NK-92 treated with Interleukin-12 subunit alpha and Interleukin-12 subunit beta, amount 100 ng/mL, for 24 hours (cell line): ENCODE measurements at regions not wholly inside any gene's neighbourhood (a gene's known extent, or its start where the extent isn't known, plus 50 kb on each side); places are given as distances from the start of the nearest gene placed in this dataset.

Source experiments
- DNase-seq: peaks from one replicate; lab custom pipeline; 2025; lab: John Stamatoyannopoulos, UW

DNA sequence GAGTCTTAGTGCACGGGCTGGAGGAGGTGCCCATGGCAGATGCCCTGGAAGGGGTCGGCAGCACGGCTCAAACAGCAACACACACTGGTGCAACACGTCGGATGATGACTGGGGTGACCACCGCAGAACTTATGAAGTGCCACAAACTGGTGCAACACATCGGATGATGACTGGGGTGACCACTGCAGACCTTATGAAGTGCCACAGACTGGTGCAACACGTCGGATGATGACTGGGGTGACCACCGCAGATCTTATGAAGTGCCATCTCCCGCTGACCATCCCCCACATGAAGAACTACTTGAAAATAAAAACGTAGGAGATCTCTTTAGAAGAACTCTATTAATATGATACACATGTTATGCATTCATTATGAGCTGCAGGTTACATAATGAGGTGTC, 218.3 kb downstream of the TBXT start:
- DNase-seq = no peak

DNA sequence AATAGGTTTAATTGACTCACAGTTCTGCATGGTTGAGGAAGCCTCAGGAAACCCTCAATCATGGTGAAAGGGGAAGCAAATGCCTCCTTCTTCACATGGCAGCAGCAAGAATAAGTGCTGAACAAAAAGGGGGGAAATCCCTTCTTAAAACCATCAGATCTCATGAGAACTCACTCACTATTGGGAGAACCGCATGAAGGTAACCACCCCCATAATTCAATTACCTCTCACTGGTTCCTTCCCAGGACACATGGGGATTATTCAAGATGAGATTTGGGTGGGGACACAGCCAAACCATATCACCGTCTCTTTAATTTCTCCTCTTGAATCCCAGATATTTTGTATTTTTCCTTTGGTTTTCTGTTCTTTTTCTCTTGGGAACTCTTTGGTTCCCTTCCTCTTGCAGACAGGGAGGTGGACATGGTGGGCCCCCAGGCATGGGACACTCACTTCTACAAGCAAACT, 223.6 kb downstream of the TBXT start:
- no peak for DNase-seq

DNA sequence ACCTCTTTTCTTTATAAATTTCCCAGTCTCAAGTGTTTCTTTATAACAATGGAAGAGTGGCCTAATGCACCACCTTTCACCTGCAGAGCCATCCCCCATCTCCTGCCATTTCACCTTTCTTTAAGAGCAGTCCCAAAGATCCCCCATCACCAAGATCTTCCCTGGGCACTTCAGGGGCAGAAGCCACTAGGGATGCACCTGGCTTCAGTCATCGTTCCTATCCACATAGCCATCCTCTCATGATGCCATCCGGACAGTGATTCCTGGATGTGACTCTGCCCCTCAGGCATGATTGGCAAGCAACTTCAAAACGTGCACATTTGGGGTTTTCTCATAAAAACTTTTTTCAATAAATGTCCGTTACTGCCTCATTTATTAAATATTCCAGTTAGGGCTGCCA, 225.9 kb downstream of the TBXT start:
- DNase-seq = no peak

DNA sequence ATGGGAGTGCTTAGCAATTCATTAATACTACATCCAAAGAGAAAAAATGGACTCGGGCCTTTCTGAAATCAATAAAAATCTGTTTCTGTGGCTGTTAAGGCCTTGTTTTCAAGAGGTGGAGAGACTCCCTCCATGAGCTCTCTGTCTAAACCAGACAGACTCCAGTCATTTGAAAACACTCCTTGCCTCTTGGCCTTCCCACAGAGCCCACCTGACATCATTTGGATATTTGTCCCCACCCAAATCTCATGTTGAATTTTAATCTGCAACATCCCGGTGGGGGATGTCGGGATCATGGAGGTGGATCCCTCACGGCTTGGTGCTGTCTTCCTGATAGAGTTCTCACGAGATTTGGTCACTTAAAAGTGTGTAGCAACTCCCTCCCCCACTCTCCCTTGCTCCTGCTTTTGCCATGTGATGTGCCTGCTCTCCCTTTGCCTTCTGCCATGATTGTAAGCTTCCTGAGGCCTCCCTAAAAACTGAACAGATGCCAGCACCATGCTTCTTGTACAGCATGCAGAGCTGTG, 226.3 kb downstream of the TBXT start:
- no peak for DNase-seq

DNA sequence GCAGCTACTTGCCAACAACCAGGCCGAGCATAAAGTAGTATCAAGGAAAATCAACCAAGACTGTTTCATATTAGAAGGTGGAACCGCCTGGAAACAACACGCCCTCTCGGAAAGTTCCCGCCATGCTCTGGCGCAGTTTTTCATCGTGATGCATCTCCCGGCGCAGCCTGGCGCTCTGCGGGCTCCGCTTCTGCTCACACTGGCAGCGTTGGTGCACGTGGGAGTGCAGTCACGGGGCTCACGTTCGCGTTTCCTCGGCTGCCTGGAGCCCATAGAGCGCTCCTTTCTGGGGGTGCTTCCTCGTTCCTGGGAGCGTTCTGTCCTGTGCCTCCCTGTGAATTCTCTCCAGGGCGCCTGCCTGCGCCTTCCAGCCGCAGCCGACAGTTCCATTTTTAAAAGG, 227.3 kb downstream of the TBXT start:
- no peak for DNase-seq

DNA sequence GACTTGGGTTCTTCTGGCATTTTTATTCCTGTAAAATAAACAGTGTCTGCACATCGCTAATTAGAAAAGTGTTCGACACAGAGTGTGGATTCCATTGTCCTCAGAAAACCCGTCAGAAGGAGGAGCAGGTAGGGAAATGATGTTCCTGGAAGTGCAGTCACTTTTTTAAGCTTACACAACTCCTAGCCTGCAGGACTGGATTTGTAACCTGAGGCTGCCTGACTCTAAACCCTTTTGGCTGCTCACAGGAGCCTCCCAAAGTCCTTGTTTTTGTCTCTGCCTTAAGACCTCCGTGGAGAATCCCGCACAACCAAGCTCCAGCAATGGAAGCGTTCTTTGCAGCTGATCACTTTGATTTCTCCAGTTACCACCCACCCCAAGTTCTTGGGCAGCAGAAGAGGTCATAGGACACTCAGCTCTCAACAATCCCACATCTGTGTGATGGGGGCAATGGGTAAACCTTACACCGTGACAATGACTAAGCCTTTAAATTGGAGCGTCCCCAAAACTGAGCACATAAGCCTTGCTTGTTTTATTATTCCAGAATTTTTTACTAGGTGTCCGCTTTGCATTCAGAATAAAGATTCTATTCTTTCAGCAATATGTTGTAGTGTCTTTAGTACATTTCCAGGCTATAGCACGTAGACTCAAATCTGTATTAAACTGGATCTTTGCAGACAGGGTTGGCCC, 227.9 kb downstream of the TBXT start:
- no peak for DNase-seq

DNA sequence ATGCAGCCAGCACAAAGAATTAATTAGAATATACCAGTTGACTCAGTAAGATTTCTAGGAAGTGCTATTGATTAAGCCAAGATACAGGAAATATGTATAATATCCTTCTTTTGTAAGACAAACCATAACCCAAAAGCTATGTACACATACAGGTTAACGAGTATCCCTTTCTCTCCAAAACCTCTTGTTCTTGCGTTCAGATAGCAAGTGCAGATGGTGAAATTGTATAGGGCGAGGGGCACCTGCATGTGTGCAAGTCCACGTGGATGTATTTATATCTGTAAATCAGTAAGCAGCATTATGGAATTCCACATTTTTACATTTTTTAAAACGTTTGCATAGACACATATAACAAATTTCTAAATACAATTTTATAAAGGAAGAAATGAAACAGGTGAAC, 228.6 kb downstream of the TBXT start:
- no peak for DNase-seq

DNA sequence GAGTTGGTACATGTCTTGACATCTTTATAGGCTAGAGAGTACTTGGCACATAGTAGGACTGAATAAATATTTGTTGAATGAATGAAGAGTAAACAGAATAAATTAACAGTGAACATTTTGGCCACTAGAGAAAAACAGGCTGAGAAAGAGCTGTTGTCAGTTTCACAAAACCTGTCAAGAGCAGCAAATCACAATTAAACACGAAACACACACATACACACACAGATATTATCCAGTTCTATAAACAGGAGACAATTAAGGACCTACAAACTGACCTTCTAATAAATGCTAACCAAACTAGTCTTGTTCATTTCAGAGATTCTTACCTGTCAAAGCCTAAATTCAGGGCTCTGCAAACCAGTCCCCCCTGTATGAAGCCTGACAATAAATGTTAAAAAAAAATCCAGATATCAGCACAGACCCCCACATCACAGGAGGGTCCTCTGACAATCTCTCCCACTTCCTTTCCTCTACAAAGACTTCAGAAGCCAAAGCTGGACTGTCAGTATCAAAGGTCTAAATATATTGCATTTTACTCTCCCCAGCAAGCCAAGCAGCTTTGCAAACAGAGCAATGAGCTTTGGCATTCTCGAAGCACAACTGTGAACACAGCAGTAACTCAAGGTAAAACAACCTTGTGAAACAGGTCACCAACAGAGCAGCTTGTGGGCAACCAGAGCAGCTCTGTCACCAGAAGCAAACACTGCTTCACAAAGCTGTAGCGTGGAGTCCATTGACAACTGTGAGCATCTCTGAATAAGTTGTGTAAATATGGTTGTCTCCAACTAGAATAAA, 229.9 kb downstream of the TBXT start:
- no peak for DNase-seq

DNA sequence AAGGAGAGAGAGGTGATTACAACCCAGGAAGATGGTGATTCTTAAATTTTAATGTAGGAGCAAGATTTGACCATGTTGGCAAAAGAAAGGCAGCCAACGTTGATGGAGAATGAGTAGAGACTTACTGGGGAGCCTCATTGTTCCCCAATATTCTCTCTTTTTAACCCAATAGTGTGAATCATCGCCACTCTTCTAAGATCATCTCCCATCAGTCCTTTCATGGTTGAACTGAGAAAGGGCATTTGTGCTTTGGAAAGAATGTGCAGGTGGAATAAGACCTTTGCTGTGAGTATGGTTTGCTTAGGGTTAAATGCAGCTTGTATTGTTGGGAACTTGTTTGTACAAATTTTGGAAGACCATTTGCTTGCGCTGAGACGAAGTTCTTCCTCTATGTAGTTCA, 231.0 kb downstream of the TBXT start:
- no peak for DNase-seq

DNA sequence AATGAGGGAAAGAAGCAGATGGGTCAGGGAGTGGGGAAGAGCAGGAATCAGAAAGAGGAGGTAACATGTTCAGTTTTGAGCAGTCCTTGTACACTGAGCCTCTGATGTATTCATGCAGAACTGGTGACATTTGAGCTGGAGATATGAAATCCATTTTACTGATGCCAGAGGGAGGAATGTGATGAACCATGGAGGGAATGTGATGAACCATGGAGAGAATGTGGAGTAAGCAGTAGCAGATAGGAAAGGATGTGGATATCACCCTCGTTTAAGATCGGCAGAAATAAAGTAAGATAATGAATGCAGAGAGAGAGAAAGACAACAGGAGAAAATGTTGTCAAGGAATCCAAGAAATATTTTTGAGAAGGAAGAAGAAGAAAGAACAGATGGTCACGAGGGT, 231.6 kb downstream of the TBXT start:
- DNase-seq = no peak

DNA sequence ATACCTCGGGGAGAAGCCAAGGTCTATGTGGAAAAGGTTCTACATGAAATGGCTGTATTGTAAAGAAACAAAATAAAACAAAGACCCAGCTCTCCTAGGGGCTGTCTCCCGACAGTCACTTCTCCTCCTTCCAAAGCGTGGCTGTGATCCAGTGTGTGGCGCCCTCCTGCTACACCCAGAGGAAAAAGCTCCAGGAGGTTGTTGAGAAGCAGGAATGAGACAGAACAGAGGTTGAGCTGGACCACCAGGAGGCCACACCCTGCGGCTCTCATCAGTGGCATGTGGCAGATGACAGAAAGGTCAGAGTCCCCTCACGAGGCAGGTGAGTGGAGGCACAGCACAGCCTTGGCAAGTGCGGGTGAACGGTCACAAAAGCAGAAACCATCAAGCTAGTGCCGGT, 236.0 kb downstream of the TBXT start:
- DNase-seq = no peak

DNA sequence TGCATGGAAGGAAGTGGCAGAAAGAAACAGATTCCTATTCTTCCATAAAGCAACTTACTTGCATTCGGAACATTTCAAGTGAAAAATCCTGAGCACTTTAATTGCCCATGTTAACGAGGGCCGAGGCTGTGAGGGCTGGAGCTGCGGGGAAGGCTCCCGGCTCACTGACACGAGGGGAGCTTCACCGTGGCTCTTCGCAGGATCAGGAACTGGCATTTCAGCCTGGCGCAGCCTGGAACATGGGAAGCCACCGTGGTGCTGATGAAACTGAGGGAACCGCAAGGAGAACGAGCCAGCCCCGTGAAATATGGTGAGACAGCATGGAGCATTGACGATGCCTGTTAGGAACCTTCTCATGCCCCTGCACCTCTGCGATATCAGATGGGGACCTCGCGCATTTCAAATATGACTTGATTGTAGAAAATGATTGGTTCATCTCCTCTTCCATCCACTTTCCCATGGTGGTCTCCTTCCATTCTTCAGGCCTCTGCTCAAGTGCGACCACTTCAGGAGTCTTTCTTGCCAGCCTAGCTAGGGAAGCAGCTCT, 236.9 kb downstream of the TBXT start:
- DNase-seq = no peak

DNA sequence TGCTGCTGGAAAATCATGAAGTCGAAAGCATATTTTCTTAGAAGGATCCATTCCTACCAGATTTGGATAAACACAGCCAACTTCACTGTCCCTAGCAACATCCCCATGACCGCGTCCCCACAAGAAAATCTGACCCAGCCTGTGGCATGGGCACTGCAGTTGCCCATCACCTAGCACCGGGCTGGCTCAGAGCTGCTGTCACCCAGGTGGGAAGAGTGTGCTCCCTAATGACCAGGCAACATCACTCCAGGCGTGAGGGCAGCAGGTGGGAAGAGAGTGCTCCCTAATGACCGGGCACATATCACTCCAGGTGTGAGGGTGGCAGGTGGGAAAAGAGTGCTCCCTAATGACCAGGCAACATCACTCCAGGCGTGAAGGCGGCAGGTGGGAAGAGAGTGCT, 238.0 kb downstream of the TBXT start:
- DNase-seq = no peak

DNA sequence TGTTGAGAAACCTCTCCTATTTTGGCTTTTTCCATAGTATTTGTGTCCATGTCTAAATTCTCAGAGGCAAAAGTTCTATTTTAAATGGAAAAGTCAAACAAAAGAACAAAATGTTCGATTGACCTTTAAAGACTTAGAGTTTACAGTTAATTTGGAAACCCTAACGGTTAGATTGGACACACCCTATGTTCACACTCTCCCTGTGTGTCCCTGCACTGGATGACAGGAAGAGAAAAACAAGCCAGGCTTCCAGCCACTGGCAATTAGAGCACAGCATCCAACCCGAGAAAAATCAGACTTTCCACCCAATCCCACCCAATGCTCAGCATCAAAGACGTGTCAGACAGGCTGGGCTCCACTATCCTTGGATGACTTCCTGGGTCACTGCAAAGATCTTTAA, 241.3 kb downstream of the TBXT start:
- DNase-seq = no peak

DNA sequence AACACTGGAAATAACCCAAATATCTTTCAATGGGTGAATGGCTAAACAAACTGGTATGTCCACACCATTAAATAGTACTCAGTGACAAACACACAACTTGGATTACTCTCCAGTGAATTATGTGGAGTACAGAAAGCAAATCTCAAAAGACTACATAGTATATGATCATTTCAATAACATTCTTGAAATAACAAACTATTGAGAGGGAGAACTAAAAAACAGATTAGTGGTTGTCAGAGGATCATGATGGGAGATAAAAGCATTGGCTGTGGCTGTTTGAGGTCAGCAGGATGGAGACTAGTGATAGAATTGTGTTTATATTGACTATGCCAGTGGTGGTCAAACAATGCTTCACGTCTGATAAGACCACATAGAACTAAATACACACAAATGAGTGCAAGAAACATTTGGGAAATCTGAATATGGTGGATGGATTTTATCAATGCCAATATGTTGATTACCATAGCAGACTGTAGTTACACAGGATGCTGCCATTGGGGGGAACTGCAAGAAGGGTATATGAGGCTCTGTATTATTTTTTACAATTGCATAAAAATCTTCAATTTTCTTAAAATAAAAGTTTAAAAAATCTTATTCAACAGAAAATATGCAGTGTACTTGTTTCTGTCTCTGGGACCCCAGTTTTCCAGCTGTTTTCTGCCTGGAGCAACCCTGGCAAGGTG, 242.0 kb downstream of the TBXT start:
- no peak for DNase-seq

DNA sequence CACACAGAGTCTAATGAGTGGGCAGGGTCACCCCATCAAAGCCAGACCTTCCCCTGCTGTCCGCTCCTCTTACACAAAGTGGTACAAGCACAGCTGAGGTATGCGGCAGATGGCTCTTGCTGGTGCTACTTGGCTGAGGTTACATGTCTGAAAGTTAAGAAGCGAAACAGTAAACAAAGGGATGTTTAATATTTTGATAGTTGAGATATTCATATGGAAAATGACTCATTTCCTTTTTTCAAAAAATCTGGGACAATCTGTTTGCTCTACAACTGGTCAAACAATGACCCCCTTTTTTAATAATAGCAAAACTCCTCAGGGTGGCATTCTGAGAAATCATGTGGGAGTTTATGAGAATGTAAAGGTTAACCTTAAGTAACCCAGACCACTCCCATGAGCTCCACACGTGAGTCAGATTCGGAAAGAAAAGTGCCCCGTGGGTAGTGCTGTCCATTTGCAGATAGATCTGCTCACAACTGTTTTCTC, 245.3 kb downstream of the TBXT start:
- no peak for DNase-seq

DNA sequence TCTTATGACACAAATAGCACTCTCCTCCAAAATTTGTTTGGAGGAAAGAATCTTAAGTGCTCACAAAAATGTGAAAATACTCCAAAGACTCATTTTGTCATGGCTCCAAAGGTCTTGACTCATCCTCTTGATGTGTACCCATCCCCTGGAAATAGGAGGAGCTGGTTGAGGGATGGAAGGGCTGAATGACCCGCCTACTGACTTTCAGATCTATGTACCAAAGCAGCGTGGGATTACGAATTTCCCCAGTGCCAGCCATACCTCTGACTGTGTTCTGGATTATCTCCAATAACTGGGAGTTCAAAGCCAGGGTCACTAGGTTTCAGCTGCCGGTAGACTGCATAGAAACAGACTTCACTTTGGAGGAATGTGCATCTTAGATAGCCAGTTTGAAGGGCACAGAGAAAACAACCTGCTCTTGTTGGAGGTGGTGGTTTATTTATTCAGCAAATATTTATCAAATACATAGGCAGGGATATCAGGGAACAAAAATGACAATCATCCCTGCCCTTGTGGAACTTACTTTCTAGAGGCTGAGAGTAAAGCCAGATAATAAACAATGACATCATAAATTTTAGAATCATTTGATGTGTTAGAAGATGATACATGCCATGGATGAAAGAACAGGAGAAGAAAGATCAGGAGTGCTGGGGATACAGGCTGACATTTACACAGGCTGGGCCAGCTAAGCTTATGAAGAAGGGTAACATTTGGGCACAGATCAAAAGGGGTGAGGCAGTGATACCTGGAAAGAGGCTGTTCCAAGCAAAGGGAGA, 246.6 kb downstream of the TBXT start:
- no peak for DNase-seq

DNA sequence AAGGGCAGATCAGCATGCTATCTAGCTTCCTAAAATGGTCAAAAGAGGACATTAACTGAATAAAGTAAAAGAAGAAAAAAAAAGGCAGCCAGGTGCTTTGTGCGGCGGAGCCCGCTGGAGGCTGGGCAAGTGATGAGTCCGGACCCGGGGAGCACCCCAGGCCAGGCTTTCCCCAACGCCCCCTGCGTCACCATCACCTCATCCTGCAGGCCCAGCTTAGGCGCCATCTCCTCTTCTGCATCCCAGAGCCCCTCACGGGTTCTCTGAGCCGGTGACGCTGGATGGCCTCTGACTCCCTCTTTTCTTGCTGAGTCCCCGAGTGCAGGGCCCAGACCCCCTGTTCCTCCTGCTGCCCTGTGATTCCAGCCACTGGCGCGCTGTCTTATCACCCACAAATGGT, 250.1 kb downstream of the TBXT start:
- DNase-seq = no peak

DNA sequence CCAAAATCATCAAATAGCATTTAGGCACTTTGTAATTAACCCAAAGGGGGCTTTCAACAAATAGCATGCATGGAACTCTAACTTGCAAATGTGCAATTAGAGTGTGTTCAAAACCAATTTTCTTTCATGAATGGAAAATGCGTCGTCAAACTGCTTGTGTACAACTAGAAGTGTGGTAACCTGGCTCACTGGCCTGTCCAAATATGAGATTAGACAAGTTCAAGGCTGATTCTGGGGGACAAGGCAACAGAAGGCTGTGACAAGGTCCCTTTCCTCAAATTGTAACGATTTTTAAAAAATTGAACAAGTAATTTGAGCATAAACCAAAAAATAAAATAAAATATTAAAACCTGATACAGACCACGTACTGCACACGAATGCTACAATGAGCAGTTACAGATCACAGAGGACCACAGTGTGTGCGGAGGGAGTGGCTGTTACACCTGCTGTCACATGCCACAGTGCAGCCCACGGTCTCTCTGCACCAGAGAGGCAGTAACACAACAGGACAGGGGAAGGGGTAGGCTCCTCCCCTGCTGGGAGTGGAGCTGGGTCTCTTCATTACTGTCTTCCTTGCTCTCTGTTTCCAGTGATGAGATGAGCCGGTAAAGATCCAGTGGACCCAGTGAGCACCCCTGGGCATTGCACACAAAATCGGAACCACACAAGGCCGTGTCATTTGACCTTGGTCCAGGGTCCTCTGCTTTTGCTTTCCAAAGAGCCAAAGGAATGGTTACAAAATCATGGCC, 252.2 kb upstream of the PDE10A start:
- DNase-seq = no peak

DNA sequence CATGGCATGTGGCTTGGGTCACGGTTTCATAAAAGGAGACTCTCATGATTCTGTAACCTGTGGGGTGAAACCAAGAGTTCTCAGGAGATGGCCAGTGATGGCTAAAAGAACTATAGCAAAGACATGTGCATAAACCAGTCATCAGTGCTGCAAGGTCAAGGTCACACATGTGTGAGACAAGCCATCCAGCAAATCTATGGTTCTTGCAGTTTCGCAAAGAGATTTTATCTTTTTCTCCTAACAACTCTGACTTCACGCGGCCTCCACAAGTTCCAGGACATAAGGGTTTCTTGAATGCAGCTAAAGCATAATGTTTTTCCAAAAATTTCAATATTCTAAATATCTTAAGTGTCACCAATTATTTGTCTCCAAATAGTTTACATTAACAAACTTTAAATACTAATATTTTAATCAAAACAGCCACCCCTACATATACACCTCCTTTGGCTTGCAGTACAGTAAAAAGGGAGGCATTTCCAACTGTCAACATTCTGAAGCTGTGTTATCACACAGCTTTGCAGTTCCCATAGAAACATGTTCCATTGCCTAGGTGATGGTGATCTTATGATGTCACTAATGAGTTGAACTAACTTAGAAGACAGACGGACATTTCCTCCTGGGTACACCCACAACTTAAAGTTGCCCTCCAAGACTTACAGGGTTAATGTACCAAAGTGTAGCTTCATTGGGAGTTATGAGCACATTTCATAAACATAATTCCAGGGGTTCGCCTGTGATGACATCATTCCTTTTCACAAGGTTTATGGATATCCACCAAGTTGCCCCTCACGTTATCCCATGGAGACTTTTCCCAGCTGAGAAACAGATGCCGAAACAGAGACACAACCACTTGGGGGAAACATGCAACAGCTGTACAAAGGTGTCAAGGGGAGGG, 250.9 kb upstream of the PDE10A start:
- no peak for DNase-seq
